ENCODE measurements at regions not wholly inside any gene's neighbourhood (a gene's known extent, or its start where the extent isn't known, plus 50 kb on each side); places are given as distances from the start of the nearest gene placed in this dataset.

GRCh38 chr2:155256803-155257202 is 558.3 kb downstream of the KCNJ3 start:
- TF ChIP-seq, protein P1, sequence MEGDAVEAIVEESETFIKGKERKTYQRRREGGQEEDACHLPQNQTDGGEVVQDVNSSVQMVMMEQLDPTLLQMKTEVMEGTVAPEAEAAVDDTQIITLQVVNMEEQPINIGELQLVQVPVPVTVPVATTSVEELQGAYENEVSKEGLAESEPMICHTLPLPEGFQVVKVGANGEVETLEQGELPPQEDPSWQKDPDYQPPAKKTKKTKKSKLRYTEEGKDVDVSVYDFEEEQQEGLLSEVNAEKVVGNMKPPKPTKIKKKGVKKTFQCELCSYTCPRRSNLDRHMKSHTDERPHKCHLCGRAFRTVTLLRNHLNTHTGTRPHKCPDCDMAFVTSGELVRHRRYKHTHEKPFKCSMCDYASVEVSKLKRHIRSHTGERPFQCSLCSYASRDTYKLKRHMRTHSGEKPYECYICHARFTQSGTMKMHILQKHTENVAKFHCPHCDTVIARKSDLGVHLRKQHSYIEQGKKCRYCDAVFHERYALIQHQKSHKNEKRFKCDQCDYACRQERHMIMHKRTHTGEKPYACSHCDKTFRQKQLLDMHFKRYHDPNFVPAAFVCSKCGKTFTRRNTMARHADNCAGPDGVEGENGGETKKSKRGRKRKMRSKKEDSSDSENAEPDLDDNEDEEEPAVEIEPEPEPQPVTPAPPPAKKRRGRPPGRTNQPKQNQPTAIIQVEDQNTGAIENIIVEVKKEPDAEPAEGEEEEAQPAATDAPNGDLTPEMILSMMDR (IDR thresholded peaks at IDR 0.05; ENCODE audit: insufficient read depth, low read depth, low read length), result no peak
- TF ChIP-seq EZH2 (IDR thresholded peaks at IDR 0.05; ENCODE audit: insufficient read depth, low read length), result no peak

All from astrocyte (in vitro differentiated cells and primary cell).